HFFc6 (cell line): ENCODE measurements at regions not wholly inside any gene's neighbourhood (a gene's known extent, or its start where the extent isn't known, plus 50 kb on each side); places are given as distances from the start of the nearest gene placed in this dataset.
A peak's percentile ranks its signal among the peaks of the same experiment; 100 is the strongest.

Experiments
- DNase-seq: peaks from one replicate; pipeline ENCODE4 v3.0.0-alpha.2; 2018
- H3K27ac Mint-ChIP-seq: 2 replicates; pipeline ENCODE4 v1.8.0; 2020; ENCODE audit warnings: mild to moderate bottlenecking, mixed read lengths
- H3K27me3 Mint-ChIP-seq: 2 replicates; pipeline ENCODE4 v1.8.0; 2021; ENCODE audit warnings: mild to moderate bottlenecking, moderate library complexity, mixed read lengths; ENCODE audit not compliant: insufficient read depth
- H3K36me3 Mint-ChIP-seq: 2 replicates; pipeline ENCODE4 v1.8.0; 2021; ENCODE audit warnings: low read depth, mixed read lengths
- H3K4me1 Mint-ChIP-seq: 2 replicates; pipeline ENCODE4 v1.8.0; 2020; ENCODE audit warnings: low read depth, mixed read lengths
- H3K4me3 Mint-ChIP-seq: 2 replicates; pipeline ENCODE4 v1.8.0; 2020; ENCODE audit warnings: mild to moderate bottlenecking, moderate library complexity, mixed read lengths
- H3K9me3 Mint-ChIP-seq: 2 replicates; pipeline ENCODE4 v1.8.0; 2020; ENCODE audit warnings: mild to moderate bottlenecking, mixed read lengths
- TF ChIP-seq, protein P1 (sequence below): fragments of 200-600 bp; sonication (generic); IDR thresholded peaks from 2 replicates; pipeline ENCODE4 v1.5.0; 2021; ENCODE audit warnings: antibody characterized with exemption, mild to moderate bottlenecking

DNA sequence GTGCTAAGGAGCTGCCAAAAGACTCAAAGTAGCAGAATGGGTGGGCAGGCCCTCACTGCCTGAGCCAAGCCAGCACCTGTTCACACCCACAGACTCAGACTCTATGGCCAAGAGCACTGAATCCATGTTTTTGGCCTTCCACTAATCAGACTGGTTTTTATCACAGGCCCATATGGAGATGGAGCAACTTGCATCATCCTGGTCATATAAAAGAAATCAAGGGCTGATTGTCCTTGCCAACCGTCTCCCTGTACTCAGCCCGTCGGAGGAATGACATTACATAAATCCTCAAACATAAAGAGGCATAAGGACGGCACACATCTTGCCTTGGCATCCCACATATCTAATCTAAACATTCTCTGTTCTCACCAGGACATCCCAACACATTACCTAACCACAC, 66.7 kb downstream of the MARCHF4 start:
- DNase-seq, result no peak
- peaks cover 47% of the 10 kb centered on the region for H3K36me3 Mint-ChIP-seq
- H3K4me3 Mint-ChIP-seq, result no peak overlapping the region
- H3K27ac Mint-ChIP-seq, result no peak overlapping the region
- no peaks in the 10 kb centered on the region for H3K9me3 Mint-ChIP-seq
- 0 out of 2 replicates have a peak, but pooled peaks cover 2% of the 10 kb centered on the region for H3K27me3 Mint-ChIP-seq
- peaks cover 85% of the 10 kb centered on the region for H3K4me1 Mint-ChIP-seq
- TF ChIP-seq, protein P1, sequence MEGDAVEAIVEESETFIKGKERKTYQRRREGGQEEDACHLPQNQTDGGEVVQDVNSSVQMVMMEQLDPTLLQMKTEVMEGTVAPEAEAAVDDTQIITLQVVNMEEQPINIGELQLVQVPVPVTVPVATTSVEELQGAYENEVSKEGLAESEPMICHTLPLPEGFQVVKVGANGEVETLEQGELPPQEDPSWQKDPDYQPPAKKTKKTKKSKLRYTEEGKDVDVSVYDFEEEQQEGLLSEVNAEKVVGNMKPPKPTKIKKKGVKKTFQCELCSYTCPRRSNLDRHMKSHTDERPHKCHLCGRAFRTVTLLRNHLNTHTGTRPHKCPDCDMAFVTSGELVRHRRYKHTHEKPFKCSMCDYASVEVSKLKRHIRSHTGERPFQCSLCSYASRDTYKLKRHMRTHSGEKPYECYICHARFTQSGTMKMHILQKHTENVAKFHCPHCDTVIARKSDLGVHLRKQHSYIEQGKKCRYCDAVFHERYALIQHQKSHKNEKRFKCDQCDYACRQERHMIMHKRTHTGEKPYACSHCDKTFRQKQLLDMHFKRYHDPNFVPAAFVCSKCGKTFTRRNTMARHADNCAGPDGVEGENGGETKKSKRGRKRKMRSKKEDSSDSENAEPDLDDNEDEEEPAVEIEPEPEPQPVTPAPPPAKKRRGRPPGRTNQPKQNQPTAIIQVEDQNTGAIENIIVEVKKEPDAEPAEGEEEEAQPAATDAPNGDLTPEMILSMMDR, result no peak

DNA sequence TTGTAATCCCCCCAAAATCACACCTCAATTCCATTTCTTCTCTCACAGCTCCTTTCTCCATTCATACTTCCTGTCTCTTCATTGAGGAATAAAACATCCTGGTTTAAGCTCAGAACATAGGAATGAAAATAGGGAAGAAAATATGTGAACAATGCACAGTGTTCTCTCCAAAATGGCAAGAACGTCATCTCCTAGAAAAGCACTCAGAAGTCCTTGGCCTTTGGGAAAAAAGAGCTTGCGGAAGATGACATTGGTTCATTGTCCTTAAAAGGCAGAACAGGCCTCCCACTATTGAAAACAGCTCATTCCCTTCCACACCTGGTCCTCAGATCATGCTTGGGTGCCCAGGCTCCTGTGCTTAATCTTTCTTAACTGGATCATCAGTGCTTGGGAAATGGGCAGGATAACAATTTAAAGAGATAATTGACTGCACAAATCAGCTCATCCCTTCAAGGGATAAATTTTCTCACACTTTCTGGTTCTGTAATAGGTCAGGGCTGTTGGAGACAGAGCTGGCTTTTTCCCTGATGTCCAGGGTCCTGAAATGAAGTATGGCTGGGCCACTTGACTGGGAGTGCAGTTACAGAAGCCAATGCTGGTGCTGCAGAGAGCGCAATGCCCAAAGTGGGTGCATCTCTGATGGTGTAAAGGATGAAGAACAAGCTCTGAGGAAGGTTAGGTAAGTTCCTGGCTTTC, 69.2 kb downstream of the MARCHF4 start:
- Mint-ChIP-seq H3K9me3 (no peaks in the 10 kb centered on the region), H3K4me1 (peaks cover 90% of the 10 kb centered on the region), H3K4me3 (peak overlapping the region; percentile 60), H3K27me3 (peaks cover 6% of the 10 kb centered on the region; the same call in 1 of the 2 replicates), H3K36me3 (peaks cover 53% of the 10 kb centered on the region), H3K27ac (peak overlapping the region; percentile 85)
- TF ChIP-seq, protein P1, result no peak
- DNase-seq, result peak; percentile 74

DNA sequence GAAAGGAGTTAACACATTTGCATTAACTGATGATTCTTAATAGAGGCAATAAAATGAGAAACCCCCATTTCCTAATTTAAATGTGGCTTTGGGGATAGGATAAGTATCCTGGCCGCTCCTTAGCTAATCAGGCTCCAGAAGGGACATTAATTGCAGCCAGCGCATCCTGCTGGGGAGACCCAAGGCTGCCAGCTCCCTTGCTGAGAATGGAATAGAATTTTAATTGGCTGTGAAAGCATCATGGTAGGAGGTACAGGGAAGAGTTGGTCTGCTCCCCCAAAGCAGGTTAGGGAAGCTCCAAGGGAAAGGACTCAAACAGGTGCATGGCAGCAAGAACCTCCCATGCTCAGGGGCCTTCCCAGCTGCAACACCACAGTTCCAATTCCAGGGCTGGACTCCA, 71.4 kb downstream of the MARCHF4 start:
- Mint-ChIP-seq H3K4me3 (no peak overlapping the region), H3K9me3 (no peaks in the 10 kb centered on the region), H3K27ac (peak overlapping the region; percentile 55; the same call in 1 of the 2 replicates), H3K36me3 (peaks cover 57% of the 10 kb centered on the region), H3K4me1 (peaks cover 93% of the 10 kb centered on the region), H3K27me3 (peaks cover 3% of the 10 kb centered on the region; the same call in 1 of the 2 replicates)
- DNase-seq, result no peak
- TF ChIP-seq, protein P1, result no peak

DNA sequence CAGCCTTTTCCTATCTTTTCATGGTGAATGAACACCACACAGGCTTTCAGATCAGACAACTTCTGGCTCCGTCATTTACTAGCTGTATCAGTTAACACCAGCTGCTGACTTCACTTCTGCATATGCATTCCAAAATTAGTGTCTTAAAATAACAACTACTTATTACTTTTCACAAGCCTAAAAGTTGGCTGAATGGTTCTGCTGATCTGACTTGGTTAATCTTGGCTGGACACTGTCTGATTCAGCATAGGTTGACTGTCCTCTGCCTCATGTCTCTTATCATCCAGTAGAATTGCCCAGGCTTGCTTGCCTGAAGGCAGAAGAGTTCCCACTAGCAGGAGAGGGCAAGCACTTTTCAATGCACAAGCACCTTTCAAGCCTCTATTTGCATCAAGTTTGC, 72.7 kb downstream of the MARCHF4 start:
- Mint-ChIP-seq H3K4me3 (peak overlapping the region; percentile 10), H3K27ac (peak overlapping the region; percentile 93)
- TF ChIP-seq, protein P1, result no peak

DNA sequence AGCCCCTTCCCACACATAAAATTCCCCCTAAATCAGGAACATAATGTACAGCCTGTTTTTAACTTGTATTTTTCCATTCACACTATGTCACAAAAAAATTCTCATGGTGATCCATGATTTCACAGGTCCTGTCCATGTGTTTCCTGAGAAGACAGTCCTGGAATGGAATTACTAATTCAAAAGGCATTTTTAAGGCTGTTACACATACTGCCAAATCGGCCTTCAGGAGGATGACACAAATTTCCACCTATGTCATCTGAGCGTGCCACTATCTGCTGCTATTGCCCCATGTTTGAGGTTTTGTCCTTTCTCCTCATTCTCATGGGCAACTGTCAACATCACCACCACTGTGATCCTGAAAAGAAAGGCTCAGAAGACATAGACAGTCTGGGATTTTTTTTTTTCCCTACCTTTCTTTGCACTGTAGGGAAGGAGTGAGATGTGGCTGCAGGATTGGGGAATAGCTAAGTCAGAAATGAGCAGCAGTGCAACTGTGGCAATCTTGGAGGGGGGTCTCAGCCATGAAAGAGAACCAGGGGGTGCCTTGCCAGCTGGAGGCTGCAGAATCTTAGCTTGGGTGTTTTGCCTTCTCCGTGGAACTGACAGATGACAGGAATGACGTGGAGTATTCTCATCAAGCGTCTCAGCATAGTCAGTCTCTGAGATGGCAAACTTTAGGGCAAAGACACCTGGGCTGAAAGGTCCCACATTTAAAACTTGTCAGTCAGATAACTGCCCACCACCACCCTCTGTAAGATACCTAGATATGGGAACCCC, 73.4 kb downstream of the MARCHF4 start:
- H3K4me3 Mint-ChIP-seq, result peak overlapping the region; percentile 60
- peak overlapping the region; percentile 93 for H3K27ac Mint-ChIP-seq
- TF ChIP-seq, protein P1, result no peak
- H3K36me3 Mint-ChIP-seq, result peaks cover 41% of the 10 kb centered on the region
- DNase-seq, result peak; percentile 93
- H3K9me3 Mint-ChIP-seq, result no peaks in the 10 kb centered on the region
- peaks cover 74% of the 10 kb centered on the region for H3K4me1 Mint-ChIP-seq
- H3K27me3 Mint-ChIP-seq, result peaks cover 3% of the 10 kb centered on the region; the same call in 1 of the 2 replicates

More for the DNA sequence above, 72.7 kb downstream of the MARCHF4 start:
- Mint-ChIP-seq H3K4me1 (peaks cover 80% of the 10 kb centered on the region), H3K36me3 (peaks cover 45% of the 10 kb centered on the region), H3K27me3 (peaks cover 3% of the 10 kb centered on the region; the same call in 1 of the 2 replicates), H3K9me3 (no peaks in the 10 kb centered on the region)
- DNase-seq, result peak; percentile 67
